GM13976 (cell line): ENCODE measurements at regions not wholly inside any gene's neighbourhood (a gene's known extent, or its start where the extent isn't known, plus 50 kb on each side); places are given as distances from the start of the nearest gene placed in this dataset.

ENCODE experiments used
- DNase-seq: peaks from one replicate; pipeline ENCODE4 v3.0.0; 2012; ENCODE audit warnings: low spot score
- CTCF ChIP-seq: IDR thresholded peaks from 2 replicates; pipeline ENCODE4 v1.5.1; 2012; ENCODE audit warnings: borderline replicate concordance, mild to moderate bottlenecking; ENCODE audit not compliant: insufficient read depth; ENCODE audit errors: extremely low read depth, missing control alignments, control extremely low read depth
- in situ Hi-C: fragments of 300-500 bp; cut with MboI; formaldehyde crosslinking; loops from one replicate; pipeline ENCODE4 v1.12.0; 2022; ENCODE audit warnings: low sequenced_read_pairs, mixed read lengths, inconsistent platforms; ENCODE audit not compliant: unreplicated experiment

DNA sequence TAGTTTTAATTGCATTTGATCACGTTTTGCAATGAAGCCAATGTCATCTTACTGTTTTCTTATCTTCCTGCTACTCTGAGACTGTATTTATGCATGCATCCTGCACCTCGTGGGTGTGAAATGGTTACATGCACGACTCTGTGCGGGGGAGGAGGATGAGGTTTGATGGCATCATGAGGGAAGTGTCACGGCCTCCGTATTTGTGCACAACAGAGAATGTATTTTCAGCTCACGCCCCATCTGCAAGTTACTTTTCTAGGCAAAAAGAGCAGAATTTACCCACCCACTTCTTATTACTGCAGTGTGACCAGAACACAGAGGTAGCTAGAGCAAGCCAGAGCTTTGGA, 145.1 kb downstream of the TDRD15 start:
- DNase-seq, result no peak
- no peak for TF ChIP-seq CTCF
- in situ Hi-C loops, result no loop called here

DNA sequence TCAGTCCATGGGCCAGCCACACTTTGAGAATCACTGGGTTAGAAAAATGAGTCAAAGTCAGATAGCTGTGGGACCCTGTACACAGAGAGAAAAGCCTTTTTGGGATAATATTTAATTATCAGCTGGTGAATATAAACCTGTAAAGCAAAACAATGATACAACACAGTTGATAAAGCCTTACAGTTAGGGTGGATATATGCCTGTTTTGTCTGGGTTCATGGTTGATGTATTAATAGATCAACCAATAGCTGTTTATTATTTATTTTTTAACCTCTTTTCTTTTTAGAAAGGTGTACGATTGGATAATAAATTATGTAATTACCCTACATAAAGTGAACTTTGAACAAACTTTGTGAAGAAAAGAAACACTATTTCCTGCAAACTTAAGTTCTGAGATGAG, 145.6 kb downstream of the TDRD15 start:
- no peak for TF ChIP-seq CTCF
- no peak for DNase-seq
- in situ Hi-C loops, result no loop called here

DNA sequence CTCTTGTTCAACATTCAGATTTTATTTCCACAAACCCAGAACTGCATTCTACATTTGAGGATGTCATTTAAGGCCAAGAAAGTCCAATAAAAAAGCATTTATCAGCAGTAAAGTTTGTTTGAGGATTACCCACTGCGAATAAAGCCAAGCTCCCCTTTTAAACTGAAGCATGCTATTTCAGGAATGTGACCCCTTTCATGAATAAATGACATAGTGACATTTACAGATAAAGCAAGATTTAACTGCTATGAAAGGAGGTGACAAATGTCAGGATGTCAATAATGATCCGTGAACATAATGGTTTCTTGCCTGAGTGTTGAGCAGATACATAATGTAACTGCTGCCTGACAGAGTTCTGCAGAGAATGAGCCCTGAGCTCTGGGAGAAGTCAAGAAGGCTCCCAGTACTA, 146.3 kb downstream of the TDRD15 start:
- in situ Hi-C loops, result no loop called here
- no peak for TF ChIP-seq CTCF
- no peak for DNase-seq

GRCh38 chr2:21270708-21271122, 146.9 kb downstream of the TDRD15 start:
- no peak for TF ChIP-seq CTCF
- DNase-seq, result no peak
- in situ Hi-C loops, result no loop called here

GRCh38 chr2:21276163-21276562, 152.4 kb downstream of the TDRD15 start:
- no peak for DNase-seq
- no peak for TF ChIP-seq CTCF
- in situ Hi-C loops, result no loop called here

DNA sequence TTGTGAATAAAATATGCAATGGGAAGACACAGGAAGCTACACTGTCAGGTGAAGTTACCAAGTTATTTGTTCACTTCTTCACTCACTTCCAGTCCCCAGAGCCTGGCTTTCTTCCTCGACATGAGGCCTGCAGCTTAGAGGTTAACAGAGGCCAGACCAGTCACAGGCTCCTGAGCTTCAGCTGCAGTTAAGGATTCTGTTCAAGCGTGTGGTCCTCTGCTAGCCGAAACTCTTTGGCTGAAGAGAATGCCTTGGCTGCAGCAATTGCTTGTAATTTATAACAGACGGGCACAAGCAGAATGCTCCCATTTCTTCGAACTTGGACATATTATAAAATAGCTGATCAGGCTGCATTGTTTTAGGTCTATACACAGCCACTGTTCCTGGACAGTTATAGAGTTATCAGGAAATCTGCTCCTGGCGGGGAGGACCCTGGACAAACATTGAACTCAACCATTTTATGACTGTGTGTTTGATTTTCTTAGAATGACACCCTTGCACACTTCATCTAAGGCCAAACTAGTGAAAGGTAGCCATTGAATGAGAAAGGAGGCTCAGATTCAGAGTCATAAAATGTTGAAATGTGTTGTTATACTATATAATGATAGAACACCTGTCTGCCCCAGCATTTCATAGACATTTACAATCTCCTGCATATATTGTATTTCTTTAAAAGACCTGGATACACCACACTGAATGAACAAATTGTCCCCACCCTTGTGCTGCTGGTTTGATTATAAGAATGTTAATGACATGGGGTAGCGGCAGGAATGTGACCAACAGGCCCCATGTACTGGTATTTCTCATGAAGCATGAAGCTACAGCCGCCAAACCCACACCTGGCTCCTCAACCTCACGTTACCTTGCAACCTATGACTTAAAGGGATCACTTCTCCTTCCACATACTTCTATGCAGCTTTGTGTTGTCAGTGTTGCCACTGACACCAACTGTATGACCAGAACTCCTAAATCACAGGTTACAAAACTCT, 153.6 kb downstream of the TDRD15 start:
- in situ Hi-C loops, result no loop called here
- no peak for TF ChIP-seq CTCF
- DNase-seq, result no peak

- DNase-seq, result no peak
- in situ Hi-C loops, result no loop called here
- TF ChIP-seq CTCF, result no peak
These were observed 155.8 kb downstream of the TDRD15 start for GRCh38 chr2:21279525-21279924.
